ENCODE measurements at regions not wholly inside any gene's neighbourhood (a gene's known extent, or its start where the extent isn't known, plus 50 kb on each side); places are given as distances from the start of the nearest gene placed in this dataset.

DNA sequence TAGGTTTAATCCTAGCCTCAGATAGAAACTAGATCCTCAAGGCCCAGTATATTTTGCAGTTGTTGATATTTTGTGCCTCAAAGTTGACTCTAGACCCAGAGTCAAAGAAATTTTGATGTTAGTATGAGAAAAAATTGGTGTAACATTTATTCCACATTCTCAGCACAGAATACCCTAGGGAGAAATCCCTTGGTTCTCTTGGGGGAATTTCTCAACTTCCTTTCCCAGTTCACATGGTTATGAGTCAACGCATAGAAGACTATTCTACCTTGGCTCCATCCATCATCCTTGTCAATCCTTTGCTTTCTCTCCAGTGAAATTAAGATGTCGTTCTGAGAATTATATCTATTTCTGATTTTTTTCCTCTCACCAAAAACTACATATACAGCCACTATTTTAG, 145.3 kb downstream of the POSTN start:
- TF ChIP-seq EP300 (IDR thresholded peaks at IDR 0.05) = no peak
- TF ChIP-seq POLR2A (IDR thresholded peaks at IDR 0.05) = no peak
- no peak for TF ChIP-seq POLR2AphosphoS5 (IDR thresholded peaks at IDR 0.05)
- TF ChIP-seq, protein P1, sequence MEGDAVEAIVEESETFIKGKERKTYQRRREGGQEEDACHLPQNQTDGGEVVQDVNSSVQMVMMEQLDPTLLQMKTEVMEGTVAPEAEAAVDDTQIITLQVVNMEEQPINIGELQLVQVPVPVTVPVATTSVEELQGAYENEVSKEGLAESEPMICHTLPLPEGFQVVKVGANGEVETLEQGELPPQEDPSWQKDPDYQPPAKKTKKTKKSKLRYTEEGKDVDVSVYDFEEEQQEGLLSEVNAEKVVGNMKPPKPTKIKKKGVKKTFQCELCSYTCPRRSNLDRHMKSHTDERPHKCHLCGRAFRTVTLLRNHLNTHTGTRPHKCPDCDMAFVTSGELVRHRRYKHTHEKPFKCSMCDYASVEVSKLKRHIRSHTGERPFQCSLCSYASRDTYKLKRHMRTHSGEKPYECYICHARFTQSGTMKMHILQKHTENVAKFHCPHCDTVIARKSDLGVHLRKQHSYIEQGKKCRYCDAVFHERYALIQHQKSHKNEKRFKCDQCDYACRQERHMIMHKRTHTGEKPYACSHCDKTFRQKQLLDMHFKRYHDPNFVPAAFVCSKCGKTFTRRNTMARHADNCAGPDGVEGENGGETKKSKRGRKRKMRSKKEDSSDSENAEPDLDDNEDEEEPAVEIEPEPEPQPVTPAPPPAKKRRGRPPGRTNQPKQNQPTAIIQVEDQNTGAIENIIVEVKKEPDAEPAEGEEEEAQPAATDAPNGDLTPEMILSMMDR (IDR thresholded peaks at IDR 0.05) = no peak
- Histone ChIP-seq H3K4me3 (no peak overlapping the region), H3K27me3 (no peaks in the 10 kb centered on the region), H3K27ac (no peak overlapping the region), H3K4me1 (peaks cover under 1% of the 10 kb centered on the region), H3K36me3 (no peaks in the 10 kb centered on the region), H3K9me3 (no peaks in the 10 kb centered on the region)
- DNase-seq (ENCODE audit: low spot score in 2 of 2) = no peak
- 81% methylated on average over 2 of the region's 2 CpGs for WGBS

GRCh38 chr13:37450276-37450675, 148.3 kb downstream of the POSTN start:
- DNase-seq (ENCODE audit: low spot score in 2 of 2) = no peak
- H3K4me1 ChIP-seq = peaks cover 8% of the 10 kb centered on the region
- no peaks in the 10 kb centered on the region for H3K36me3 ChIP-seq
- no peaks in the 10 kb centered on the region for H3K27me3 ChIP-seq
- H3K4me3 ChIP-seq = no peak overlapping the region
- no peaks in the 10 kb centered on the region for H3K9me3 ChIP-seq
- TF ChIP-seq EP300 (IDR thresholded peaks at IDR 0.05) = no peak
- TF ChIP-seq, protein P1 (IDR thresholded peaks at IDR 0.05) = no peak
- TF ChIP-seq POLR2A (IDR thresholded peaks at IDR 0.05) = no peak
- TF ChIP-seq POLR2AphosphoS5 (IDR thresholded peaks at IDR 0.05) = no peak
- H3K27ac ChIP-seq = no peak overlapping the region
- WGBS = 91% methylated on average over 2 of the region's 2 CpGs

- Histone ChIP-seq H3K4me1 (peaks cover 8% of the 10 kb centered on the region), H3K27ac (peak overlapping the region; percentile 27), H3K36me3 (no peaks in the 10 kb centered on the region), H3K4me3 (no peak overlapping the region), H3K9me3 (no peaks in the 10 kb centered on the region), H3K27me3 (no peaks in the 10 kb centered on the region)
- DNase-seq (ENCODE audit: low spot score in 2 of 2) = no peak
- 55% methylated on average over 1 of the region's 1 CpG for WGBS
- TF ChIP-seq, protein P1 (IDR thresholded peaks at IDR 0.05) = no peak
- TF ChIP-seq POLR2AphosphoS5 (IDR thresholded peaks at IDR 0.05) = no peak
- no peak for TF ChIP-seq EP300 (IDR thresholded peaks at IDR 0.05)
- no peak for TF ChIP-seq POLR2A (IDR thresholded peaks at IDR 0.05)
Measured at GRCh38 chr13:37448153-37448552, 150.4 kb downstream of the POSTN start.

DNA sequence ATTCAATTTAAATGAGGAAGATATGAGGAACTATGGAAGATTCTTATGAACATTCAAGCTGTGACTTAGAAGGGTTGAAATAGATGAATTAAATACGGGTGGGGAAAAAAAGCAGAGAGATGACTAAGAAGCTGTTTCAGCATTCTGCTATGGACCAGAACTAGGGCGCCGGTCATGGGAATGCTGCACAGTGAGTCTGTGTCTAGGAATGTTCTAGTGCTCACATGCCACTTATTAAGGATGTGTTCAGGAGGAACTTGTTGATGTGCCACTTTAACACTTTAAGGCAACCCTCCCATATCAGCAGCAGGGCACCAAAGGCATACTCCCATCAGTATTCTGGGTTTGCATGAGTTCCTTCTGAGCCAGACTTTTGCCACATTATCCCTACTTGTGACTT, 152.1 kb downstream of the POSTN start:
- peak in 1 of 2 donors; percentile 70 for DNase-seq (ENCODE audit: low spot score in 2 of 2)
- H3K36me3 ChIP-seq = no peaks in the 10 kb centered on the region
- H3K4me1 ChIP-seq = peaks cover 8% of the 10 kb centered on the region
- H3K4me3 ChIP-seq = no peak overlapping the region
- TF ChIP-seq, protein P1 (IDR thresholded peaks at IDR 0.05) = no peak
- 65% methylated on average over 3 of the region's 3 CpGs for WGBS
- no peaks in the 10 kb centered on the region for H3K27me3 ChIP-seq
- no peaks in the 10 kb centered on the region for H3K9me3 ChIP-seq
- peak overlapping the region; percentile 28 for H3K27ac ChIP-seq

- TF ChIP-seq POLR2A (IDR thresholded peaks at IDR 0.05) (no peak), EP300 (IDR thresholded peaks at IDR 0.05) (no peak), POLR2AphosphoS5 (IDR thresholded peaks at IDR 0.05) (no peak)
- TF ChIP-seq, protein P1 (IDR thresholded peaks at IDR 0.05) = no peak
- Histone ChIP-seq H3K4me3 (no peak overlapping the region), H3K36me3 (no peaks in the 10 kb centered on the region), H3K27me3 (no peaks in the 10 kb centered on the region), H3K27ac (peak overlapping the region; percentile 23), H3K9me3 (no peaks in the 10 kb centered on the region), H3K4me1 (peaks cover 8% of the 10 kb centered on the region)
- WGBS = 61% methylated on average over 1 of the region's 1 CpG
- DNase-seq (ENCODE audit: low spot score in 2 of 2) = no peak
Measured at GRCh38 chr13:37443538-37443937, 155.0 kb downstream of the POSTN start.
